Activated CD4-positive, alpha-beta T cell treated with anti-CD3 and anti-CD28 coated beads, Interleukin-2, amount 10 ng/mL, durations not matched to agents 24 days and 14 days (primary cell): ENCODE measurements at regions not wholly inside any gene's neighbourhood (a gene's known extent, or its start where the extent isn't known, plus 50 kb on each side); places are given as distances from the start of the nearest gene placed in this dataset.
"Not testable (repeated sequence)": the region's sequence is repeated elsewhere in the genome, so short reads cannot be mapped to it uniquely, and the experiment has no call there.

Experiments used
- DNase-seq: peaks from one replicate; pipeline ENCODE4 v3.0.0; 2022
- H3K27ac Mint-ChIP-seq: one replicate; pipeline ENCODE4 v1.8.0; 2022; ENCODE audit warnings: mild to moderate bottlenecking, mixed read lengths
- H3K27me3 Mint-ChIP-seq: one replicate; pipeline ENCODE4 v1.8.0; 2022; ENCODE audit warnings: mixed read lengths
- H3K36me3 Mint-ChIP-seq: one replicate; pipeline ENCODE4 v1.8.0; 2022; ENCODE audit warnings: low read depth, mild to moderate bottlenecking, mixed read lengths
- H3K4me1 Mint-ChIP-seq: one replicate; pipeline ENCODE4 v1.8.0; 2021; ENCODE audit warnings: mixed read lengths
- H3K4me3 Mint-ChIP-seq: one replicate; pipeline ENCODE4 v1.8.0; 2022; ENCODE audit warnings: mild to moderate bottlenecking, moderate library complexity, mixed read lengths
- H3K9me3 Mint-ChIP-seq: one replicate; pipeline ENCODE4 v1.8.0; 2021; ENCODE audit warnings: mixed read lengths
- intact Hi-C: fragments of 100-400 bp; cut with micrococcal nuclease; formaldehyde crosslinking; loops from one replicate; pipeline ENCODE4 v1.15.1; 2023

GRCh38 chr9:79492092-79493009, 79.4 kb upstream of the TLE4 start:
- no peak overlapping the region for H3K4me3 Mint-ChIP-seq

GRCh38 chr9:79500196-79500864, 71.4 kb upstream of the TLE4 start:
- H3K36me3 Mint-ChIP-seq, H3K27ac Mint-ChIP-seq, DNase-seq, H3K27me3 Mint-ChIP-seq, intact Hi-C loops, H3K4me3 Mint-ChIP-seq, H3K9me3 Mint-ChIP-seq, H3K4me1 Mint-ChIP-seq: not testable (repeated sequence)

More at GRCh38 chr9:79492092-79493009, 79.4 kb upstream of the TLE4 start:
- Mint-ChIP-seq H3K27me3 (no peaks in the 10 kb centered on the region), H3K36me3 (no peaks in the 10 kb centered on the region), H3K9me3 (no peaks in the 10 kb centered on the region), H3K4me1 (no peaks in the 10 kb centered on the region), H3K27ac (no peak overlapping the region)
- no peak for DNase-seq
- intact Hi-C loops, result no loop called here

- Mint-ChIP-seq H3K4me1 (peaks cover 2% of the 10 kb centered on the region), H3K9me3 (peaks cover 8% of the 10 kb centered on the region), H3K27ac (no peak overlapping the region), H3K36me3 (no peaks in the 10 kb centered on the region), H3K27me3 (no peaks in the 10 kb centered on the region), H3K4me3 (no peak overlapping the region)
- intact Hi-C loops, result no loop called here
- DNase-seq, result no peak
Measured at GRCh38 chr9:79501546-79501945, 70.2 kb upstream of the TLE4 start.

- H3K9me3 Mint-ChIP-seq, result no peaks in the 10 kb centered on the region
- no peaks in the 10 kb centered on the region for H3K27me3 Mint-ChIP-seq
- intact Hi-C loops, result no loop called here
- no peak for DNase-seq
- H3K4me1 Mint-ChIP-seq, result no peaks in the 10 kb centered on the region
- no peak overlapping the region for H3K27ac Mint-ChIP-seq
- H3K36me3 Mint-ChIP-seq, result no peaks in the 10 kb centered on the region
- no peak overlapping the region for H3K4me3 Mint-ChIP-seq
Measured at GRCh38 chr9:79507801-79508200, 64.0 kb upstream of the TLE4 start.

- Mint-ChIP-seq H3K36me3 (no peaks in the 10 kb centered on the region), H3K4me3 (no peak overlapping the region), H3K9me3 (no peaks in the 10 kb centered on the region), H3K27me3 (no peaks in the 10 kb centered on the region), H3K4me1 (no peaks in the 10 kb centered on the region), H3K27ac (no peak overlapping the region)
- no peak for DNase-seq
- intact Hi-C loops, result no loop called here
Measured at GRCh38 chr9:79512251-79512650, 59.5 kb upstream of the TLE4 start.
